ENCODE measurements at regions not wholly inside any gene's neighbourhood (a gene's known extent, or its start where the extent isn't known, plus 50 kb on each side); places are given as distances from the start of the nearest gene placed in this dataset.
A peak's percentile ranks its signal among the peaks of the same experiment; 100 is the strongest.
"Not testable (repeated sequence)": the region's sequence is repeated elsewhere in the genome, so short reads cannot be mapped to it uniquely, and the experiment has no call there.

DNA sequence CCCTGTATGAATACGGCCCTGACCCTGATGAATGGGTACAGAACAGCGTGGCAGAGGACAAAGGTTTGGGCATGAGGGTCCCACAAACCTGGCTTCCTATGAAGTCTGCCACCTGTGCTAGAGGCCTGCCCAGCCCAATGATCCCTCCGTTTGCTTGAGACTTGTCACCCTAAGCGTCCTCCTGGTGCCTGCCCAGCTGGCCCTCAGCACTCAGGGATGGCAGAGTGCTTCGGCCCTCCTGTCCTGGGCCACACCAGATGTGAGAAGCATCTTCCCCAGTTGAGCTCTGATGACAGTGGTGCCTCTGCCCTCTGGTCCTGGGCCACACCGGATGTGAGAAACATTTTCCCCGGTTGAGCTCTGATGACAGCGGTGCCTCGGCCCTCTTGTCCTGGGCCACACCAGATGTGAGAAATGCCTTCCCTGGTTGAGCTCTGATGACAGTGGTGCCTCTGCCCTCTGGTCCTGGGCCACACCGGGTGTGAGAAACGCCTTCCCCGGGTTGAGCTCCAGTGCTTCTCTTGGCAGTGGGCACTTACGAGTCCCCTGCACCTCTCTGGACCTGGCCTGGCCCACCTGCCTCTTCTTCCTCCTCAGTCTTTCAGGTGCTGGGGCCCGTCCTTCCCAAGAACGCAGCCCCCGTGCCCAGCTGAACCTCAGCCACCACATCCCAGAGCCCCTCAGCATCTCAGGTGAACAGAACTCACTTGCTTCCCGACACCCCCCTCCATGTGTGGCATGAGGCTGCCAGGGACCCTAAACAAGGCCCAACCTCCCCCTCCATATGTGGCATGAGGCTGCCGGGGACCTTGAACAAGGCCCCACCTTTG, 253.1 kb upstream of the IRX1 start:
- no peak for DNase-seq (ENCODE audit: low read depth)

DNA sequence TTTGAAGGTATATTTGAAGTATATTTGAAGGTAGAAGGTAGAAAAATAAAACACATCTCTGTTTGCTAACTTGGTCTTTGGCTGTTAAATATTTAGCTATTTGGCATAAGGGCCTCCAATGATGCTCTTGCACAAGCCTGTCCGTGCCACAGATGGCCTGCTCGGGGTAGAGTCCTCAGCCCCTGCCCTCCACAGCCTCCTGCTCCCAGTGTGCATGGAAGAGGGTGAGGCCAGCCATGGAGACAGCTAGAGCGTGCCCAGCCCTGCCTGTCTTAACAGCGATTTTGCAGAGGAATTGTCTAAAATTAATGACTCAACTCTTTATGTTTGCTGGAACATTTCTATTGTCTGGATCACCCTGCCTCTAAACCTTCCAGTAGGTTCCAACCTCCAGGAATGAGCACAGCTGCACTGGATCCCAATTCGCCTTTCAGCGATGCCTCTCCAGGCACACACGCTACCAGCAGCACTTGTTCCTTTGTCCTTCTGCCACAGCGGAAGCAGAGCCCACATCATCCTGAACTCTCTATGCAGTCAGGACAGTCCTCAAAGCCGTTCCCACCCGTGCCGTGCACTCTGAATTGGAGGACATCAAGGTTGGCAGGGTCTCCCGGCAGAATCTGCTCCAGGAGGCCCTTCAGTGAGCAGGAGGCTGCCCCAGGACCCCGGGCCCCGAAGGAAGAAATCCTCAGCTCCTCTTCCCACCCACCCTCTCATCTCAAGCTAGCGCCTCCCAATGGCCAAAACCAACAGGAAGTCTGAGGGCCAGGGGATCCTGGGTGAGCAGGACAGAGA, 254.0 kb upstream of the IRX1 start:
- no peak for DNase-seq (ENCODE audit: low read depth)

DNA sequence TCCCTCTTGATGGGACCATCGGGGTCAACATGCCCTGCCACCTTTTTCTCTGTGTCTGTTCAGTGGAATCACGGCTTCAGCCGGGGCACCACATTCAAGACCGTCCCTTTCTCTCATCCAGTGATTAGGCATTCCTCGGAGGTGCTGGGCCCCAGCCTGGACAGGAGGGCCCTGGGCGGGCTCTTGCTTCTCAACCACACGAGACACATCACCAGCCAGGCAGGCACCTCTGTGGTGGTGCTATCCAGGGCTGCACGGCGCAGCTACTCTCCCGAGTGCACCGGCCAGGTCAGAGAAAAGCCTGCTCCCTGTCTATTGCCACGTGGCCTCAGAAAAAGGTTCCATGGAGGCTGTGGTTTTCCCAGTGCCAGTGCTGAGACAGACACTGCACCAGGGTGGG, 255.2 kb upstream of the IRX1 start:
- no peak for DNase-seq (ENCODE audit: low read depth)

DNA sequence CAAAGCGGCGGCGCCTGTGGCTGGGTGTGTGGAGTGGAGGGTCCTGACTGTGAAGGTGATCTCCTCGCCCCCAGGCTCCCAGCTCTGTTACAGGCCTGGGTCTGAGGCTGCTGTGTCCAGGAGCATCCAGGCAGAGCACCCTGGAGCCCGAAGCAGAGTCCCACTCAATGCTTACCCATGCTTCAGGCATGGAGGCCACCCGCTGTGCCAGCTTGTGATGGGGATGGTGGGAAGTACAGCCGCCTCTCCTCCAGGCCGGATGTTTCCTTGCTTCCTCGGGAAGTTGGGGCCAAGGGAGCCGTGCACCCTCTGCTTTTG, 255.9 kb upstream of the IRX1 start:
- no peak for DNase-seq (ENCODE audit: low read depth)

DNA sequence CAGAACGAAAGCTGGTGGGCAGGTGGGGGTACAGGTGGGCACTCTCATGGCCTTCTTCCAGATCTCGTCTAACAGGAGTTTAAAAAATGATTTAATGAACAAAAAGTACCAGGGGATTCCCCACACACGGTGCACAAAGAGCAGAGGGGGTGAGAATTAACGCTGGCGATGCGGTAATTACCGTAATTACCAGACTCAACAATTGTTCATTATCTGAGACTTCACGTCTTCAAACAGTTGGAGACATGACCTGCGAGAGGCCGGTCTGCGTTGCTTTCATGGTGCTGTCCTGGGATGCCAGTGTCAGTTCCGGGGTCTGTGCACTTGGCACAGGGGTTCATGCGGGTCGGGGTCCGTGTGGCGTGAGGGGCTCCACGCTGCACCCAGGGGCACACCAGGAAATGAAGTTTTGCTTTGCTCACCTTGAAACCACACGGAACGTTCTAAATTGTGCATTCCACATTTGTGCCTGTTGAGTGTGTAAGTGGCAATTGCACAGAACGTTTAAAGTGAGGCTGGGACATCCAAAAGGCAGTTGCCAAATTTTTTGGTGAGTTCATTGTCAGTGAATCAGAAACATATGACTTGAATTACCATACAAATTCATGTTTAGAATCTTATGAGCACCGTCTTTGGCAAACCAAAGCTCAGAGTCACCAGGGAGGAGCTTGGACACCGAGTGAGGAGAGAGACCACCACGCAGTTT, 256.4 kb upstream of the IRX1 start:
- no peak for DNase-seq (ENCODE audit: low read depth)

DNA sequence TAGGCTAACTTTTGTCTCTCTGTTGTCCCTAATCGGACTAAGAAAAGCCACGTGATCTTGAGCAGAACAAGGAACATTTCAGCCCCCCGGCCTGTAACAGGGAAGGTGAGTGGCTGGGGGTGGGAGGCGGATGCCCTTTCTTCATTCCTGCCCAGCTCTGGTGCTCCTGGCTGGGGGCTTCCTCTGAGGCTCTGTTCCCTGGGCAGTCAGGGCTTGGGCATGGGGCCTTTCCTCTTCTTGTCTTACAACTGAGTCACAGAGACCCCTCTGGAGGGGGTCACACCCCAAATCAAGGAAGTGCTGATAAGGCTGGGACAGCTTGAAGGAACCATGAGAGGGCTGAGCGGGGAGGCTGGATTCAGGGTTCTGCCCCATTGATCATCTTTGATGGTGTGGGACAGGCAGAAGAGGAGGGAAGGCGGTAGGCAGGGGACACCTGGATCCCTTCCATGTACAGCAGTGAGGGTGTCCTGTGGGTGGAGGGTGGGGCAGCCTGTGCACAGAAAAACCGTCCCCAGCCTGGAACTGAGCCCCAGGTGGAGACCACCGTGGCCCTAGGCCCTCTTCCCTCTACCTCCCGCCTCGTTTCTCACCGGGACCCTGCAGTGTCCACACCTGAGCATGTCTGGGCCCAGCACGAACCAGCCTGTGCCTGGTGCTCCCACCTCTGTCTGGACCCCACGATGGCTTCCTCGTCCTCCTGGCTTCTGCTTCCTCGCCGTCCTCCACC, 257.7 kb upstream of the IRX1 start:
- no peak for DNase-seq (ENCODE audit: low read depth)

DNA sequence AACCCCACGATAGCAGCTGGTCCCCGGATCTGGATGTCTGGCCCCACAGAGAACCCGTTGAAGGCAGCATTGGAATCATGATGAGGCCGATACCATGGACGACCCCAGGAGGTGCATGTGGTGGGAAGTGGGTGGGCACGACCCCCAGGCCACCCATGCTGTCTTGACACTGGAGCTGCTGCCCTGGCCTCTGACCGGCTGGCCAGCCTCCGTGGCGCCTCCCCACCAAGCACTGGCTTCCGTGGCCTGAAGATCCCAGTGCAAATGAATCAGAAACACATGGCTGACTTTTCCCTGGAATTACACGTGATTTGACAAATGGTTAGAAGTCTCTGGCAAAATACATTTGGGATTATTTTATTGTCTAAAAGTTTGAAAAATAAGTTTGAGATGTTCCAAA, 259.0 kb upstream of the IRX1 start:
- DNase-seq (ENCODE audit: low read depth), result no peak

DNA sequence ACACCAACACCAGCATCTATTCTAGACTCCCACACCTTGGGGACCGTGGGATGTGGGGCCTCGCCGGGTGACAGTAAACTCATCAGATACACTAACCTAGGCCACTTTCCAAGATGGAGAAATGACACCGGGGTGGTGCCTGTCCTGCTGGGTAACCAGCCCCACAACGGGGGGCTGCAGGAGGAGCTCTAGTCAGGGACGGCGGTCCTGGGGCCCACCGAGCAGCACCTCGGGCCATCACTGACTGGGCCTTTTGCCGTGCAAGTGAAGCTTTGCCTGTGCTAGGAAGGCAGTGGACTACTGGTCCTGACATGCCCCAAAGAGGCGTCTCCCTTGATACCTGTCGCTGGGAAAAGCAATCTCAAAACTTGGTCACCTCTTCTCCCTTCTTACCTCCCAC, 260.3 kb upstream of the IRX1 start:
- DNase-seq (ENCODE audit: low read depth), result no peak

DNA sequence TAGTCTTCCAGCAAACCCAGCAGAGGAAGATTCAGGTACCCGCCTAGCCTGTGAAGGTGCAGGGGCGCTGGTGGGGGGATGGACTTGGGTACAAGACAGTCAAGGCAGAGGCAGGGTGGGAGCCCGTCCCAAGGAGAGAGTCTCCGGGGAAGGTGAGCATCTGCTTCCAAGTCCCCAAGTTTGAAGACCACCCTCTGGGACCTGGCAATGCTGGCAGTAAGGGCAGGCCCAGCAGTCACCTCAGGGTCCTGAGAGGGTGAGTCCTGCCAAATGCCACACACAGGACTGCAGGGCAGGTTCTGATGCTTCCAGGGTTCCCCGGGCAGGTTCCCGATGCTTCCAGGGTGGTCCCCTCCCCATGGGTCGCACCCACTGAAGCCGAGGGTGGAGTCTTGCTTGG, 261.8 kb upstream of the IRX1 start:
- no peak for DNase-seq (ENCODE audit: low read depth)

DNA sequence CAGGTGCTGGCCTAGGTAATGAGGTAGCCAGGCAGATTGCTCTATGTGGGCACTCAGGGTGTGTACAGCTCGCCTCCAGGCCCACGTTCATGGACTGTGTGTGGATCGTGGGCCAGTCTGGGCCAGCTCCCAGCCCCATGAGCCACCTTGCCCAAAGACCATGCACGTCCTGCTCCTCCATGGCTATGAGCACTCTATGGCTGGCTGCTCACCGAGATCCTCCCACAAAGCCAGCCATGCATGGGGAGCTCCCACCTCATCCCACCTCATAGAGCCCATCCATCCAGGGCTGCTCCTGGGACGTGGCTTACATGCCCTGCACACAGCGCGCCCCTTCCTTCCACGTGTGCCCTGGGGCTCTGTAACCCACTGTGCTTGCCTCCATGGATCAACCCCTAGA, 262.5 kb upstream of the IRX1 start:
- DNase-seq (ENCODE audit: low read depth), result no peak

DNA sequence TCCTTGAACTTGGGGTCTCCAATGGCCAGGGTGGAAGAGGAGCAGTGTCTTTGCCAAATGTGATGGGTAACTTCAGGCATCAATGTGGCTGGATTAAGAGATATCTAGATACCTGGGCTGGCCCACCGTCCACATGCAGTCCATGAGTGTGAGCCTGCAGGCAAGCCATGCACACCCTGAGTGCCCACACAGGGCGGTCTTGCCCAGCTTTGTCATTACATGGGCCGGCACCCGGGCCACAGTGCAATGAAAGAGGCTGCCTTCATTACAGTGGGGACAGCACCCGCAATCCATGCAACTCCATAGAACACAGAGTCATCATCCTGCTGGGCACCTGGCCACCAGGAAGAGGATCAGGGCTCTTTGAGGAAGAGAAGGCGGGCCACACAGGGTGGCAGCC, 263.8 kb upstream of the IRX1 start:
- no peak for DNase-seq (ENCODE audit: low read depth)

DNA sequence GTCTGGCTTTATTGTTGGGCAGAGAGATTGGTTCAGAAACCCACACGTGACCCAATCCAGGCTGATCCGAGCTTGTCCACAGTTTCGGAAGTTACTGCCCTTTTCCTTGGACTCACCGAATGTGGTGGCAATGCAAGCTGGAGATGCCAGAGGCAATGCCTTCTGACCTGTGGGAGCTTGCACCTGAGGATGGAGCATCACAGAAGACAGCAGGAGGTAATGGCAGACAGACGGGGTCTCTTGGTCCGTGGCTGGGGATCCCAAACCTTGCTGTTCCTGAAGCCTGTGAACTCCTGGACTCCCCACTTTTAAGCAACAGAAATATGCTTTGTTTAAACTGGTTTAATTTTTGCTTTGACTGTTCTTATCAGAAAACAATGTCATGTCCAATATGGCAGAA, 265.2 kb upstream of the IRX1 start:
- no peak for DNase-seq (ENCODE audit: low read depth)

DNA sequence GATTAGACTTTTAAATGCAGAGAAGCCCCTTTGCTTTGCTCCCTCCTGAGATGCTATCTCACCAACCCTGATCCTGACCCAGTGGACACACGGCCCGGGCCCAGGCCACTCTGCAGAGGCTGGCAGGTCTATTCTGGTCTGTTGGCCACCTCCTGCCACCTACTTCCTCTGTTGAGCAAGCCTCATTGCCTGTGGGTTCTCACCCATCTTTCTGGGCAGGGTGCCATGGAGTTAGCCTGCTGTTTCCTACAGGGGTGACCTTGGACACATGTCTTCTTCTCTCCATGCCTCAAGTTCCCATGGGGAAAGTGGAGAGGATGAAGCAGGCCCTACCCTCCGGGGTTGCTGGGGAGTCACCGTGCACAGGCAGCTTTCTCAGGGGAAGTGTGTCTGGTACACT, 266.2 kb upstream of the IRX1 start:
- no peak for DNase-seq (ENCODE audit: low read depth)

DNA sequence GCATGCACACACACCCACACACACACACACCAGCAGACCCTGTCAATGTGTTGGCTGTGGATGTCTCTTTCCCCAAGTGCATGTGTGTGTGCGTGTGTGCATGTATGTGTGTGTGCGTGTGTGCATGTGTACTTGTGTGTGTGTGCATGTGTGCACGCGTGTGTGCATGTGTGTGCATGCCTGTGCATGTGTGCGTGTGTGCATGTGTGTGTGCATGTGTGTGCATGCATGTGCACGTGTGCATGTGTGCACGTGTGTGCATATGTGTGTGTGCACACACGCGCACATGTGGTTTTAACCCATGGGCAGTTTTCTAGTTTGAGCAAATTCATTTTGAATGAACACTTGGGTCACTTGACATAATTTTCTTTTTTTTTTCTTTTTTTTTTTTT, 268.8 kb upstream of the IRX1 start:
- no peak for DNase-seq (ENCODE audit: low read depth)

DNA sequence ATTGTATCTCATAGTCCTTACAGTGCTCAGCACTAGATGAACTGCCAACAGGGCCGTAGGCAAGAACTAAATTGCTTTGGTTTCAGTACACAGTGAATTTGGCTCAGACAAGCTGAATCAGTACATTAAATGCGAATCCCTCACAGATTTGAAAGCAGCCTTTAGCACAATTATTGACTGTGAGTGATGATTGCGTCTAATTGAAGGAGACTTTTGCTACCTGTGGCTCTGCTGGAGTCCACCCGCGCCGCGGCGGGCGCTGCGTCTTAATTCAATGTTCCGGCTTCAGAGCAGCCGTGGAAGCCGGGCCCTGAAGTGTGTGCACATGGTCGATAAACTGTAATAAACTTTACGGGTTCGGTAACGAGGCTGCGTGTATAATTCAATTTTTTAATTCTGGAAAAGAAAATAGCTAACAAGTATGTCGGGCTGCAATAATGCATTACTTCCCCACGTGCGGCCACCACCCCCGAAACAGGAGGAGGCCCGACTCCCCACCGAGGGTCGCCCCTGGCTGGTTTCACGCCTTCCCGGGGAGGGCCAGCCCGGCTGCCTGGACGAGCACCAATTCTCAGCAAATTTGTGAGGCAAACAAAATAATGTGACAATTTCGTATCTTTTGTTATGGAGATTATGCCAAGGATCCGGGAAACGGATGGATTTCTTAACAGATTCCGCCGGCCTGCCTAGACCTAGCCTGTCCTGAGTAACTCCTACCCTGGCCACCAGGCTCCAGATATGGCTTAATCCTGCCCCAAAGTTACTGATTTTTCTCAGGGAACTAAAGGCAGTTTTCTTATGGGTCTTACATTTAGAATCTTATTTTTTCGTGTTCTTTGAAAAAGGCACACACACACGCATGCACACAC, 269.4 kb upstream of the IRX1 start:
- DNase-seq (ENCODE audit: low read depth), result peak; percentile 26

DNA sequence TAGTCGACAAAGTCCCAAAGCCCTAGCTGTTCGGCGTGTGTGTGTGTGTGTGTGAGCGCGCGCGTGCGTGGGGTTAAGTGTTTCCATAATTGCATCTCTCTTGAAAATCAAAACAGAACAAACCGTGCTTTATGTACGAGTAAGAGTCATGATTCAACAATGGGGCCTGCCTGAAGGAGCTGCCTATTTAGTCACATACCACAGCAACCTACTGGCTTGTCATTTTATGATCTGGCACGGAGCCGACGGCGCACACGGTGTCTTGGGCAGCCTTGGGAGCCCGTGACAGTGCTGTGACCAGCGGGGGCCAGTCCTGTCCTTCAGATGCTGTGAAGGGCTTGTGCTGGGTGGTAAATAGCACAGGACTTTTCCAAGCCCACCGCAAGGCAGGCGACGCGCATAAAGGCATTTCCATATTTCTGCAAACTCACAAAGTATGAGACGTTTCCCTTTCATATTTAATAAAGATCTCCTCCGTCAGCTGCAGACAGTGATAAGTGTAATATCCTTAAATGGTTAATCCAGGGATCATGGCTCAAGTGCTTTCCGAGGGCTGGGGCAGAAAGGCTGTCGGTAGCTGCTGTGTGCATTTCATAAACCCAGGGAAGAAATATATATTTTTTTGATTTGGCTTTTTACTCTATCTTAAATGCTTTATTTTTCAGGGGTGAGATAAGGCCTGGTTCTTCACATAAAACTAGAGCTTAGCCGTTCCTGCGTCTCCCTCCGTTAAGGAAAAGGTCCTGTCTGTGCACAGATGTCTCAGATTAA, 270.2 kb upstream of the IRX1 start:
- DNase-seq (ENCODE audit: low read depth), result no peak

DNA sequence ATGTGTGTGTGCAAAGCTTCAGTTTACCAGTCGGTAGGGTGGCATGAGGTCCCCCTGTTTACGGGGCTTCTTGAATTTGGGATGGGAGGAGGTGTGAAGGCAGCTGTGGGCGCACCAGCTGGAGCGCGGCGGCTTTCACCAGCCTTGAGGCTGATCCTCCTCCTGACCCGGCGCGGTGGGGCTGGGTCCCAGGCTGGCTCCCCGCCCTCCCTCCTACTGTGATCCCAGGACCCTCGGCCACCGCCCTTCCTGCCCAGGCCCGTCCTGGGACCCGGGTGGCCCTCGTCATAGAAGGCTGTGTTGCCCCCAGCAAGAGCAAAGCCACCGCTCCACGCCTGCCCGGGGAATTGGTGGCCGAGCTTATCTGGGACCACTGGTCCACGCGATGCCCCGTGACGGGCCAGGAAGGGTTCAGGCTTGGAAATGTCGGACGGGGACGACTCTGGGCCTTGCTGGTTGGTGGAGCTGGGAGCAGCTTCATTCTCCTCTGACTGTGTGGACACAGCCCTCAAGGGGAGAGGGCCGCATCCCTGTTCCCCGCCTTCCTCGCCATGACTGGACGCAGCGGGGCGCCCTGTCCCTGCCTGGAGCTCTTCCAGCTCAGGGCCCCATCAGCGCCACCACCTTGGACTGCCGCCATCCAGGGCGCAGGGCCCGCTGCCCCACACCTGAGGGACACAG, 271.1 kb upstream of the IRX1 start:
- no peak for DNase-seq (ENCODE audit: low read depth)

DNA sequence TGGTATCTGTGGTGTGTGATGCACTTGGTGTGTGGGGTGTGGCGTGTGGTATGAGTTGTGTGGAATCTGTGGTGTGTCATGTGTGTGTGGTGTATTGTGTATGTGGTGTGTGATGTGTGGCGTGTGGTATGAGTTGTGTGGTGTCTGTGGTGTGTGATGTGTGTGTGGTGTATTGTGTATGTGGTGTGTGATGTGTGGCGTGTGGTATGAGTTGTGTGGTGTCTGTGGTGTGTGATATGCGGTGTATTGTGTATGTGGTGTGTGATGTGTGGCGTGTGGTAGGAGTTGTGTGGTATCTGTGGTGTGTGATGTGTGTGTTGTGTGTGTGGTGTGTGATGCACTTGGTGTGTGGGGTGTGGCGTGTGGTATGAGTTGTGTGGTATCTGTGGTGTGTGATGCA, 271.7 kb upstream of the IRX1 start:
- DNase-seq (ENCODE audit: low read depth), result not testable (repeated sequence)

DNA sequence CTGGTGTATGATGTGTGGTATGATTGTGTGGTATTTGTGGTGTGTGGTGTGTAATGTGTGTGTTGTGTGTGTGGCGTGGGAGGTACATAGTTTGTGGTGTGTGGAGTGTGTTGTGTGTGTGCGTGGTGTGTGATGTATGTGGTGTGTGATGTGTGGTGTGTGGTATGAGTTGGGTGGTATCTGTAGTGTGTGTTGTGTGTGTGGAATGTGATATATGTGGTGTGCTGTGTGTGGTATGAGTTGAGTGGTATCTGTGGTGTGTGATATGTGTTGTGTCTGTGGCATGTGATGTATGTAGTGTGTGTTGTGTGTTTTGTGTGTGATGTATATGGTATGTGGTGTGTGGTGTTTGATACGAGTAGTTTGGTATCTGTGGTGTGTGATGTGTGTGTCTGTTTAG, 272.5 kb upstream of the IRX1 start:
- no peak for DNase-seq (ENCODE audit: low read depth)

DNA sequence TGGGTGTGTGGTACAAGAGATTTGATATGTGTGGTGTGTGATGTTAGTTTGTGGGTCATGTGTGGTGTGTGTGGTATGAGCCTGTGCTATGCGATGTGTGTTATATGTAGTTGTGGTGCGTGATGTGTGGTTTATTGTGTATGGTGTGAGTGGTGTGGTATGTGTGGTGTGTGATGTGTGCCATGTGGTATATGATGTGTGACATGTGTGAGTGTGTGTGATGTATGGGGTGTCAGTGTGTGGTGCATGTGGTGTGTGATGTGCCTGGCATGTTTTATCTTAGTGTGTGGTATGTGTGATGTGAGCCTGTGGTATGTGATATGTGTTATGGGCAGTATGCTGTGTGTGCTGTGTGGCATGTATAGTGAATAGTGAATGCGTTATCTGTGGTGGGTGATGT, 273.0 kb upstream of the IRX1 start:
- no peak for DNase-seq (ENCODE audit: low read depth)

All from forelimb muscle (tissue), 1 donor.